ENCODE measurements at regions not wholly inside any gene's neighbourhood (a gene's known extent, or its start where the extent isn't known, plus 50 kb on each side); places are given as distances from the start of the nearest gene placed in this dataset.

DNA sequence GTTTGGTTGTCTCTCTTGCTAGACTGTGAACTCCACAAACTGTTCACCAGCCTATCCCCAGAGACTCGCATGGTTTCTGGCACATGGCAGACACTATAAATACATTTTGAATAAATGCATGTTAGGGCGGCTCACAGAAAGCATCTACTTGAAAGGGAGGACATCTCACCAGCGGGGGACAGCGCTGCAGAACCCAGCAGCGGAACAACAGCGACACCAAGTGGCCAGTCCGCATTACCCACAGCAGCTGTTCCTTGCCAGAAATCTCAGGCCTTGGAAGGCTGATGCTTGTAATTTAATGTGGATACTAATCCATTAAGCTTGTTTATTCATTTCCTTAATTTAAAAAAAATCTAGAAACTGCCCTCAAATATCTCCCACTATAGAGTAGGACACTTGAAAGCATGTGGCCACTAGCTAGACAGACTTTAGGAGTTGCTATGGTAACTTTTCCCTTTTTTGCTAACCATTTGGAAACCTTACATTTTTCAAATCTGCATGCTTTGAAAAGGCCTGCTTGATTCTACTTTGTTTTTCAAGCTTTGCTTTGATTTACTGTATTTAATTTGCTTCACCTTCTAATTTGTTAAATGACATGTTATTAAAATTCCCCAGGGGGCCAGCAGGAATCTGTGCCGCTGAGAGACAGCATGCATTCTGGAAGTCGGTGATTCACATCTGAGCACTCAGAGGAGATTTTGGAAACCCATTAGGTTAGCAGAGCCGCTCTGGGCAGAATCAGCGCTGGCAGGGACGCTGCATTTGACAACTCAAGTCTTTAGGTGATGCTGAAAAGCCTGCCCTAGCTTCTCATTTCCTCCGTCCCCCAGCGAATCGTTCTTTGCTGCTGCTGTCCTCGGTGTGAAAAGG is 63.5 kb upstream of the SSX2IP start:
- Histone ChIP-seq H3K79me2 (ENCODE audit: insufficient read depth, low read length) (no peaks in the 10 kb centered on the region), H3K4me1 (ENCODE audit: insufficient read depth, low read length) (peaks cover 7% of the 10 kb centered on the region), H3K27me3 (ENCODE audit: insufficient read depth, low read length) (no peaks in the 10 kb centered on the region), H3K36me3 (ENCODE audit: insufficient read depth, low read length) (no peaks in the 10 kb centered on the region), H3K27ac (ENCODE audit: low read depth, low read length) (no peak overlapping the region), H4K20me1 (ENCODE audit: insufficient read depth, low read length) (no peaks in the 10 kb centered on the region), H2AFZ (ENCODE audit: low read length) (no peak overlapping the region), H3K9me3 (ENCODE audit: low read depth, low read length) (no peaks in the 10 kb centered on the region), H3K4me2 (ENCODE audit: insufficient read depth, low read length) (peak overlapping the region; percentile 59), H3K4me3 (ENCODE audit: insufficient read depth, low read length) (no peak overlapping the region)
- TF ChIP-seq, protein P1, sequence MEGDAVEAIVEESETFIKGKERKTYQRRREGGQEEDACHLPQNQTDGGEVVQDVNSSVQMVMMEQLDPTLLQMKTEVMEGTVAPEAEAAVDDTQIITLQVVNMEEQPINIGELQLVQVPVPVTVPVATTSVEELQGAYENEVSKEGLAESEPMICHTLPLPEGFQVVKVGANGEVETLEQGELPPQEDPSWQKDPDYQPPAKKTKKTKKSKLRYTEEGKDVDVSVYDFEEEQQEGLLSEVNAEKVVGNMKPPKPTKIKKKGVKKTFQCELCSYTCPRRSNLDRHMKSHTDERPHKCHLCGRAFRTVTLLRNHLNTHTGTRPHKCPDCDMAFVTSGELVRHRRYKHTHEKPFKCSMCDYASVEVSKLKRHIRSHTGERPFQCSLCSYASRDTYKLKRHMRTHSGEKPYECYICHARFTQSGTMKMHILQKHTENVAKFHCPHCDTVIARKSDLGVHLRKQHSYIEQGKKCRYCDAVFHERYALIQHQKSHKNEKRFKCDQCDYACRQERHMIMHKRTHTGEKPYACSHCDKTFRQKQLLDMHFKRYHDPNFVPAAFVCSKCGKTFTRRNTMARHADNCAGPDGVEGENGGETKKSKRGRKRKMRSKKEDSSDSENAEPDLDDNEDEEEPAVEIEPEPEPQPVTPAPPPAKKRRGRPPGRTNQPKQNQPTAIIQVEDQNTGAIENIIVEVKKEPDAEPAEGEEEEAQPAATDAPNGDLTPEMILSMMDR (IDR thresholded peaks at IDR 0.05; ENCODE audit: extremely low read depth, low read depth, low read length), result peak; percentile 99
- DNase-seq (ENCODE audit: insufficient read length, low spot score, missing footprints), result peak; percentile 93

DNA sequence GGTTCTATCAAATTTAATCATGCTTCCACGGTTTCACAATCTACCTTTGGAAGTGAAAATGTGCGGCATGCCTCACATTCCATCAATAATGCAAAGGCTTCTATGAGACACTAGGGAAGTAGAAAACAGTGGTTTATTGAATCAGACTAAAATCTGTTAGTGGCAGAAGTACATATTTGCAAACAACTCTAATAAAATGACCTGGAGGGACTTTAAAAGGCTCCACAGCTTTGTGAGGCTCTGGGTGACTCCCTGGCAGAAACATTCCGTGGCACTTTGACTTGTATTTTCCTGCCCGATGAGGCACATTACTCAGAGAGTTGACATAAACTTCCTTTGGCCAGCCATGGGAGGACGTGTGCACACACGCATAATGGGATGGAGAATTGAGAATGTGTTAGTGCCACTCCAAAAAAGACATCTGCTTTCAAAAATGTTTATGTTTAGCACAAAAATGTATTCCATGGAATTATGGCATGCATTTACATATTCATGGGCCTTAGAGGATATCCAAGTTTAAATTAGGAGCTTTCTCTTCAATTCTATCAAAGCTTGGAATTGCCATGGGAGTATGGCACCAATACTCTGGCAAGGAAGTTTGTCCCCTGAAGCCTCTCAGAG is 60.0 kb upstream of the SSX2IP start:
- TF ChIP-seq, protein P1 (IDR thresholded peaks at IDR 0.05; ENCODE audit: extremely low read depth, low read depth, low read length), result no peak
- Histone ChIP-seq H4K20me1 (ENCODE audit: insufficient read depth, low read length) (no peaks in the 10 kb centered on the region), H3K4me1 (ENCODE audit: insufficient read depth, low read length) (no peaks in the 10 kb centered on the region), H3K36me3 (ENCODE audit: insufficient read depth, low read length) (no peaks in the 10 kb centered on the region), H3K27ac (ENCODE audit: low read depth, low read length) (no peak overlapping the region), H3K4me3 (ENCODE audit: insufficient read depth, low read length) (no peak overlapping the region), H3K4me2 (ENCODE audit: insufficient read depth, low read length) (peak overlapping the region; percentile 26), H3K27me3 (ENCODE audit: insufficient read depth, low read length) (no peaks in the 10 kb centered on the region), H3K9me3 (ENCODE audit: low read depth, low read length) (no peaks in the 10 kb centered on the region), H3K79me2 (ENCODE audit: insufficient read depth, low read length) (no peaks in the 10 kb centered on the region), H2AFZ (ENCODE audit: low read length) (no peak overlapping the region)
- DNase-seq (ENCODE audit: insufficient read length, low spot score, missing footprints), result no peak

DNA sequence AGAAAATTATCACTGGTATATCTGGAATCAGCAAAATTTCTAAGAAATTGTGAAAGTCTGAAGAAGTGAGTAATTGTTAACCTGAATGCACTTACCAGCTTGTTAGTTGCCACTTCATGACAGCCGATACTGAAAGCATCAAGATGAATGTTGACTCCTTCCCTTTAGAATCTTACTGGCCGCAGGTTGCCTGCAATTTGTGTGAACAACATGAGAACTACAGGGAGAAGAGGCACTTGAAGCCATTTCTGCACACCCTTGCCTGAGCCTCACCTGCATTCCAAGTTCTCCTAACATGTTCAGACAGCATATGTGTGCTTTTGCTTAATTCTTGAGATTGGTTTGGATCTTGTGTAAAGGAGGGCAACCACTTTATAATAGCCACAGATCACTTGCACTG is 59.2 kb upstream of the SSX2IP start:
- Histone ChIP-seq H3K4me2 (ENCODE audit: insufficient read depth, low read length) (no peak overlapping the region), H3K9me3 (ENCODE audit: low read depth, low read length) (no peaks in the 10 kb centered on the region), H3K4me3 (ENCODE audit: insufficient read depth, low read length) (no peak overlapping the region), H3K36me3 (ENCODE audit: insufficient read depth, low read length) (no peaks in the 10 kb centered on the region), H3K27ac (ENCODE audit: low read depth, low read length) (no peak overlapping the region), H4K20me1 (ENCODE audit: insufficient read depth, low read length) (no peaks in the 10 kb centered on the region), H3K79me2 (ENCODE audit: insufficient read depth, low read length) (no peaks in the 10 kb centered on the region), H2AFZ (ENCODE audit: low read length) (no peak overlapping the region), H3K4me1 (ENCODE audit: insufficient read depth, low read length) (no peaks in the 10 kb centered on the region), H3K27me3 (ENCODE audit: insufficient read depth, low read length) (no peaks in the 10 kb centered on the region)
- DNase-seq (ENCODE audit: insufficient read length, low spot score, missing footprints), result no peak
- TF ChIP-seq, protein P1 (IDR thresholded peaks at IDR 0.05; ENCODE audit: extremely low read depth, low read depth, low read length), result no peak

DNA sequence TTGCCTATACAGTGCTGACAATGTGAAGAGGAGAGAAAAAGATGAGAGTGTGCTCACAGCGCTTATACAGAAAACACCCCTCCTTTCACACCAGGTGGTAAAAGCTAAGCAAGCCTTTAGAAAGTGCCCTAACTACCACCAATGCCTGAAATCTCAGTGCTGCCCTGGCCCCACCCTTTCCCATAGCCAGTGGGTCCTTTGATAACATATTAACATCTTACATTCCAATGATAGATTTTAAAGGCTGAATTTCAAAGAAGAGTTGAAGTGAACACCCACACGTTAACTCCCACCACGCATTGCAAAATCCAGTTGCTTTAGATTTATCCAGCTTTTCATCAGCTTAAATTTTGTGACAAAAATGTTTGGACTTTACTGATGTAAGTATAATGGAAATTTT is 58.1 kb upstream of the SSX2IP start:
- Histone ChIP-seq H3K27ac (ENCODE audit: low read depth, low read length) (no peak overlapping the region), H3K4me1 (ENCODE audit: insufficient read depth, low read length) (no peaks in the 10 kb centered on the region), H3K79me2 (ENCODE audit: insufficient read depth, low read length) (no peaks in the 10 kb centered on the region), H3K36me3 (ENCODE audit: insufficient read depth, low read length) (no peaks in the 10 kb centered on the region), H3K4me2 (ENCODE audit: insufficient read depth, low read length) (no peak overlapping the region), H3K4me3 (ENCODE audit: insufficient read depth, low read length) (no peak overlapping the region), H2AFZ (ENCODE audit: low read length) (no peak overlapping the region), H4K20me1 (ENCODE audit: insufficient read depth, low read length) (no peaks in the 10 kb centered on the region), H3K9me3 (ENCODE audit: low read depth, low read length) (no peaks in the 10 kb centered on the region), H3K27me3 (ENCODE audit: insufficient read depth, low read length) (no peaks in the 10 kb centered on the region)
- TF ChIP-seq, protein P1 (IDR thresholded peaks at IDR 0.05; ENCODE audit: extremely low read depth, low read depth, low read length), result no peak
- no peak for DNase-seq (ENCODE audit: insufficient read length, low spot score, missing footprints)

Data from osteoblast (primary cell).